GM19372 (cell line): ENCODE measurements at regions not wholly inside any gene's neighbourhood (a gene's known extent, or its start where the extent isn't known, plus 50 kb on each side); places are given as distances from the start of the nearest gene placed in this dataset.
"Not testable (repeated sequence)": the region's sequence is repeated elsewhere in the genome, so short reads cannot be mapped to it uniquely, and the experiment has no call there.

Experiments used
- ATAC-seq: cut with Tn5 transposase; IDR thresholded peaks from one replicate; pipeline ENCODE4 v1.9.1; 2021; ENCODE audit warnings: mild to moderate bottlenecking, low read depth, moderate library complexity; ENCODE audit not compliant: unreplicated experiment

DNA sequence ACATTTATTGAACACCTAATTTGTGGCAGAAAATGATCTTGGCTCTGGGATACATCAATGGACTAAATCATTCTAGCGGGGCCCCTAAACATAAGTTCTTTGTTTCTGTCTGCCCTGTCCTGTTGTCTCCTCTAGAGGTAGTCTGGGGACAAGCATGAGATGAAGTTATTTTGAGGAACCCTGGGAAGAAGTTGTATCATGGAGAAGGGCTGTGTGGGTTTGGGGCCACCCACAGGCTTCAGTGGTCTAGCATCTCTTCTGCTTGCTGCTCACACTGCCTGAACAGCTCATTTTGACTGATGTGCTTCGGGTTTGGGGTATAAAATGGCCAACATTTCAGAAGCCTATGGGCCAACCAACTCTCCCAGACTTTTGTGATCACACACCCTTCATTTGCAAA is 50.3 kb upstream of the OSBPL11 start:
- ATAC-seq, result no peak

DNA sequence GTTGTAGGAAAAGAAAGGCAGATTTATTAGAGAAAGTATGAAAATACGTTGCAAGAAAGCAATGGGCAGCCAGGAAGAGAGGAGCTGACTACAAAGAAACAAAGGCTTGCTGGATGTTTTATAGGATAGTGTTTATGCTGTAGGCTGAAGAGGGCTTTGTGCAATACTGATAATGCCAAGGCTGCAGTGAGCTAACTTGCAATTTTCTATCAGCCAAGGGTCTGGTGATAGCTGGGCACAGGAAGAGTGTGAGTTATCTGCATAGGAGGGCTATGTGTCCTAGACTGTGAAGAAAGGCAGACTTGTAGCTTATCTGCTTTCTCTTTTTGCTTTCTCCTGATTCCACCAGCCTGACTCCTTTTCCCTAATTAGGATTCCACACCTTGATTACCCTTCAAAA is 51.3 kb upstream of the OSBPL11 start:
- ATAC-seq, result no peak

DNA sequence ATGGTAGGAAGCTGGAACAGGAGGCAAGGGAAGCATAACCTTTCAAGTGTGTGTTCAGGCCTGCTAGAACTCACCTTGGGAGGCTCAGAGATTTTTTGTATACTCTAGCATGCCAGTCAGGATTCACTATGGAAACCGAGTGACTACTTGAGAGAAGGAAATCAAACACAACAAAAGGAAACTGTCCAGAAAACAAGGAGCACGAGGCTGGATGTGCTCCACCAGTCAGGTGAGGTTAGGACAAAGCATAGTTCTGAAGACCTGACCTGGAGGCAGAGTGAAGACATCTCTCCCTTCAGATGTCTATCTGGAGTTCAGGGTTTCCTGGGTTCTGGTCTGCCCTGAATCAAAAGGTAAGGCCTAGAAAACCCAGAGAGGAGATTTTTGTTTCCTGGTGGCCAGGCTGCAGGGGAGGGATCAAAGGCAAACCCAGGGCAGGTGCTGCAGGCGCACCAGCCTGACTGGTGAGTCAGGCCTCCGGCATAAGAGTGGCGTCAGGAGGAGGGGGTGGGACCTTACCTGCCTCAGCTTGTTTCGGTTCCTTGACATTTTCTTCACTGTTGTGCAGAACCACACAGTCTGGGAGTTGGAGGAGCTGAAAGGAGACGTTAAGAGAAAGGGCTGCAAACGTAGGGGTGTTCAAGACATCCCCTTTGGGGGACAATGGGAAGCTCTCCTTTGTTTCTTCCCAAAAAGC is 52.2 kb upstream of the OSBPL11 start:
- ATAC-seq, result no peak

GRCh38 chr3:125651244-125651643 is 55.9 kb upstream of the OSBPL11 start:
- no peak for ATAC-seq

DNA sequence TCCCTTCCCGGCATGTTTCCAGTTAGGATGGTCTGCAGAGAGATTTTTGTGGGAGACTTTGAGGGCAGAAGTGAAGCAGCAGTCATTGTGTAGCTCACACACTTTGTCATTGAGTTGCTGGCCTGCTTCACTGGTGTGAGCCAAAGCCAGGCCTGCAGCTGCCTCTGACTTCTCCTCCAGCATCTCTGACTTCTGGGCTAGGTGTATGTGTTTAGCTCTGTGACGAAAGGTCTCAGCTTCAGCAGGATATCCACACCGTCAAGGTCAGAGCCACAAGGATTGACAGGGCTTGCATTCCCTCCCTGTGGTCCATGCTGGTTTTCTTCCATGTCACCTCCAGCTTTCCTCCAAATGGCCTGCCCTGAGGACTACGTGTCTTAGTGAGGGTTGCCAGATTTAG is 57.1 kb upstream of the OSBPL11 start:
- ATAC-seq, result no peak

DNA sequence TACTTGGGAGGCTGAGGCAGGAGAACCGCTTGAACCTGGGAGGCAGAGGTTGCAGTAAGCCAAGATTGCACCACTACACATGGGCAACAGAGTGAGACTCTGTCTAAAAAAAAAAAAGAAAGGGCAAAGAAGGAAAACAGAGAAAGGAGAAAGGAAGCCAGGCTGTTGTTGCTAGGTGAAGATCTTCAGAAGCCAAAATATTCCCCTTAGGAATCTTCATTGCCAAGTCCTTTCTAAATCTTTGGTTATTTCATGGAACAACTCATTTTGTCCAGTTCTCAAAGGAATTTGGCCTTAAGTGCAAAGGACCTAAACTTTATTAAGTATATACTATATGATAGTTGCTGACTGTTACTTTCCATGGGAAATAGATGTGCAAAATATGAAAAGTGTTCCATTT is 59.2 kb upstream of the OSBPL11 start:
- no peak for ATAC-seq

DNA sequence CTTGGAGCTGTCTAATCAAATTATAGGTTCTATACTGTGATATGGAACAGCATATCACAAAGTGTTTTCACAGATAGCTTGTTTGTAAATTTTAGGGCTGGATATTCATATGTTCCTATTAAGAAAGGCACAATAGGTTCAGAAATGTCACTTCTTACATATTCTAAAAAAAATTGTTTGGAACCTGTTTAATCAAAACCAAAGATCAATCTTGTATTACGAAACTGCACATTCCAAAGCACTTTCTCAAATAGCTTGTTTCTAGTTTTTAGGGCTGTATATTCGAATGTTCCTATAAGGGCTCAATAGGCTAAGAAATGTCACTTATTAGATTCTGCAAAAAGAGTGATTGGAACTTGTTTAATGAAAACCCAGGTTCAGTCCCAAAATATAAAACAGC is 67.4 kb upstream of the OSBPL11 start:
- no peak for ATAC-seq

DNA sequence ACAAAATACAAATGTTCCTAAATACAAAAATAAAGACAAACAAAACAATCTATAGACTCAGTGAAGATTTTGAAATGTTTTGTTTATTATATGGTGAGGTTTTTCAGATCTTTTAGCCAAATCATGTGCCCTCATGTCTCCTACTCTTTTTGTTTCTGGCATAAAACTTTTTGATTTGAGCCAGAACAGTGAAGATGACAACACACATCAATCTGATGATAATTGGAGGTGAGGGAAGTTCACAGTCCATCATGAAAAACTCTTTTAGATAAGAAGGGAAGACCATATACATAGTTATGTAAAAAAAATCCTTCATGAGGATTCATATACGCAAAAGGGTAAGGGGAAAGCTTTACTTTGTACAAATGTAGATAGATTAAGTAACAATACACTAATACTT is 75.1 kb upstream of the OSBPL11 start:
- ATAC-seq, result no peak

DNA sequence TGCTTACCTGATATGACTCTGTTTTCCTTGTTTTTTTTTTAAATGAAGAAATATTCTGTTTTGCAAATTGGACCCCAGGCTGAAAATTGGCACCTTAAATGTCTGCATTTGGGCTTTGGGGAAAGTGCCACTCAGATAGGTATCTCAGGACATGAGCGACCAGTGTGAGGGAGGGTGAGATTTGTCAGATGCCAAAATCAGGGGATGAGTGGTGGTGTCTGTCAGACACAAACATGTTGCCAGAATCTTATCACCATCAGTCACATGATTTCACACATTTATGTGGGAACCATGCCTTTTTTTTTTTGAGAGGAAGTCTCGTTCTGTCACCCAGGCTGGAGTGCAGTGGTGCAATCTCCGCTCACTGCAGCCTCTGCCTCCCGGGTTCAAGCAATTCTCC is 75.6 kb upstream of the OSBPL11 start:
- no peak for ATAC-seq

DNA sequence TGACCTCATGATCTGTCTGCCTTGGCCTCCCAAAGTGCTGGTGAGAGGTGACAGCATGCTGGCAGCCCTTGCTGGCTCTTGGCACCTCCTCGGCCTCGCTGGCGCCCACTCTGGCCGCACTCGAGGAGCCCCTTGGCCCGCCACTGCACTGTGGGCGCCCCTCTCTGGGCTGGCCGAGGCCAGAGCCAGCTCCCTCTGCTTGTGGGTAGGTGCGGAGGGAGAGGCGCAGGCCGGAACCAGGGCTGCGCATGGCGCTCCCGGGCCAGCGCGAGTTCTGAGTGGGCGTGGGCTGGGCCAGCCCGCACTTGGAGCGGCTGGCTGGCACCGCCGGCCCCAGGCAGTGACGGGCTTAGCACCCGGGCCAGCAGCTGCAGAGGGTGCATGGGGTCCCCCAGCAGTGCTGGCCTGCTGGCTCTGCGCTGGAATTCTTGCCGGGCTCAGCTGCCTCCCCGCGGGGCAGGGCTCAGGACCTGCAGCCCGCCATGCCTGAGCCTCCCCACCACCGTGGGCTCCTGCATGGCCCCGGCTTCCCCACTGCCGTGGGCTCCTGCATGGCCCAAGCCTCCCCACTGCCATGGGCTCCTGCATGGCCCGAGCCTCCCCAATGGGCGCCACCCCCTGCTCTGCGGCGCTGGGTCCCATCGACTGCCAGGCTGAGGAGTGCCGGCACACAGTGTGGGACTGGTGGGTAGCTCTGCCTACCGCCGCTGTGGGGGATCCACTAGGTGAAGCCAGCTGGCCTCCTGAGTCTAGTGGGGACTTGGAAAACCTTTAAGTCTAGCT is 76.4 kb upstream of the OSBPL11 start:
- no peak for ATAC-seq

DNA sequence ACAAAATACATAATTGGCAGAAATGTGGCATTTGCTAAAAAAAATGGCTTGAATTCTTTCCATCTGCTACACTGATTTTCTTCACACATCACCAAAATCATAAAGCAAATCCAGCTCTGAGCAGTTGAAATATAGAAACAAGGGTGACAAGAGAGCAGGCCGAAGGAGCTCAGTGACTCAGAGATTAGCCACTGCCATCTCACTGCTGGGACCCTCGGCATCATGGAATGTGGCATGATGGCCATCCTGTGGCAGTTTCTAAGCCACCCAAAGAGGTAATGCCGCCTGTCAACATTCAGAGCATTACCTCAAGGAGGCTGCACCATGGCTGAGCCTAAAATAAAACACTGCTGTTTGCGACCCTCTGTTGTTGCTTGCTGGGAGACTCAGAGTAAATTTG is 80.5 kb upstream of the OSBPL11 start:
- ATAC-seq, result no peak

GRCh38 chr3:125679258-125679657 is 84.0 kb upstream of the OSBPL11 start:
- ATAC-seq, result no peak

GRCh38 chr3:125681146-125681545 is 85.8 kb upstream of the OSBPL11 start:
- no peak for ATAC-seq

DNA sequence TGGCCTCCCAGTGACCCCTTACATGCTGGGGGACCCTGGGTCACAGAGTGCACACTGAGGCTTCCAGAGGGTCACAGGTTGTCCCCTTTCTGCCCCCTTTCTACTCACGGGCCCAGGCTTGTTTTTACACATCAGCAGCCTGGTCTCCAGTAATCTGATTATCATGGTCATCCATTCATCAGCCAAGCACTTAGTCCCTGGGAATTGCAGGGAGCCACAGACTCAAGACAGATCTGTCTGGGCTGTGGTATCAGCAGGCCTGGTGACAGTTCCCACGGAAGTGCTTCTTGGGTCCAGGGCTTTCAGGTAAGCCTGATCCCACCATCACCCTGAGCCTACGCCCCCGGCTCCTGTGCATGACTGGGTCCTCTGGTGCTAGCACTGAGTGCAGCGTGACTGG is 86.6 kb upstream of the OSBPL11 start:
- not testable (repeated sequence) for ATAC-seq

DNA sequence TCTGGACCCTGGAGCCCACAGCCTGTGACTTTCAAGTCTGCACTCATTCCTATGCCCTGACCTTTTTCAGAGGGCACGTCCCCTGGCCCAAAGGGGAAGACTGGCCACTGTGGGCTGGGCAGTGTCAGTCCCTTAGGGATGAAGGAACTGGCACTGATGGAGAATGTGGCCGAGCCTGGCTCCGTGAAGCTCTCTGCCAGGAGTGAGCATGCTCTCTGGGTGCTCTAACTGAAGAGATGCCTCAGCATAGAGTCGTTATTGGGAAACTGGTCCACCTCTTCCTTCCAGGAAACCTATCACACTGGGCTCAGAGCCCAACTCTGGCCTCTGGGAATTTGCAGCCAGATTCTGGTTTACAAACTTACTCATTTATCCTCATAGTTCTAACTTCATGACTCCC is 87.3 kb upstream of the OSBPL11 start:
- ATAC-seq, result not testable (repeated sequence)

- no peak for ATAC-seq
Measured at GRCh38 chr3:125683067-125683829, 88.0 kb upstream of the OSBPL11 start.

DNA sequence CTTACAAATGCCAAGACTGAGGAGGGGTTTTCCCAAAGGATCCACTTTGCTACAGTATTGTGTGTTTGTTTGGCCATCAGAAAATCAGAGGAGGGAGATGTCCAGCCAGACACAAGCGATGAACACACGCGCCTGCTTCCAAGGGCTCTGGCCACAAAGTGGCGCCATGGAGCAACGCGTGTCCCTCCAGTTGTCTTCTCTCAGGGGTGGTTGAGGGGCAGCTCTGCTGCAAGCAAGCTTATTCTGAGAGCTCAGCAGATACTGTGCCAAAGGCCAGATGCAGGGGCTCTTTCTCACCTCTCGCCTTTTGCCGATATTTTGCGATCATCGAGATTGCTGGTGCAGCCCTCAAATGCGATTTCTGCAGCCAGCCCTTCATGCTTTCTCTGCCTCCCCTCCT is 88.9 kb upstream of the OSBPL11 start:
- ATAC-seq, result no peak

GRCh38 chr3:125685741-125686140 is 90.4 kb upstream of the OSBPL11 start:
- ATAC-seq, result not testable (repeated sequence)

DNA sequence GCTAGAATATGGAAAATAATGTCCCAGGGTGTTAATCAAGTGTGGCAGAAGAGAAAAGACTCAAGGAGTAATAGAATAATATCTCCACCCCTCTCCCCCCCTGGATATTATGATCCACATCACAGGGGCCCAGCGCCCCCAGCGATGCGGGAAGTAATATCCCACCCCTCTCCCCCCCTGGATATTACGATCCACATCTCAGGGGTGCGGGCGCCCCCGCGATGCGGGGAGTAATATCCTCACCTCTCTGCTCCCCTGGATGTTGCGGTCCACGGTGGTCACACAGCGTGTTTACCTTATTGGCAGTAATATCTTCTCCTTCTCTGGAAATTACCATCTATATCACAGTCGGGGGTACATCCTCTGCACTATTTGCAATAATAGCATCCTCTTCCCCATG is 97.1 kb upstream of the OSBPL11 start:
- ATAC-seq, result no peak

- ATAC-seq, result no peak
Measured at GRCh38 chr3:125693887-125694286, 98.6 kb upstream of the OSBPL11 start.

GRCh38 chr3:125694761-125695294 is 99.5 kb upstream of the OSBPL11 start:
- no peak for ATAC-seq
